HCT116 (cell line): ENCODE measurements at regions not wholly inside any gene's neighbourhood (a gene's known extent, or its start where the extent isn't known, plus 50 kb on each side); places are given as distances from the start of the nearest gene placed in this dataset.

Source experiments
- ATAC-seq: fragments of 200-7000 bp; cut with Tn5 transposase; 2 replicates; pipeline ENCODE4 v1.9.1; 2020; ENCODE audit warnings: mild to moderate bottlenecking, moderate library complexity
- BruUV-seq: library from RNA; stranded (reverse); fragments of 400-500 nt; replicated peaks from 2 replicates; lab custom pipeline; 2021; lab: Mats Ljungman, UMichigan
- CTCF ChIA-PET: fragments of 300-600 bp; sonication (Branson Sonifier 250); formaldehyde crosslinking; loops from one replicate; lab custom pipeline; 2021; ENCODE audit warnings: antibody characterized with exemption; lab: Charles Lee
- POLR2A ChIA-PET: fragments of 300-600, 350-600 bp; sonication (Branson Sonifier 250); formaldehyde crosslinking; loops from one replicate; lab custom pipeline; 2021; ENCODE audit warnings: antibody characterized with exemption; lab: Charles Lee
- RAD21 ChIA-PET, 2 experiments: fragments of 300-600 bp; sonication (Branson Sonifier 250); formaldehyde crosslinking; loops; one replicate each; lab custom pipeline; 2023; ENCODE audit warnings: low total read pairs in 2 of 2; ENCODE audit not compliant: uncharacterized antibody in 2 of 2, unreplicated experiment in 2 of 2, low non-redundant PET in 1 of 2; lab: Charles Lee
- DNase-seq: peaks from one replicate; pipeline ENCODE4 v3.0.0-alpha.2; 2010; ENCODE audit warnings: low read depth, low spot score
- H2AFZ ChIP-seq: fragments of 200-600 bp; shearing (Covaris generic), sonication (generic); 2 replicates; pipeline ENCODE4 v1.6.1; 2017; ENCODE audit warnings: low read depth, mixed run types, mixed read lengths, antibody characterized with exemption, low read length; ENCODE audit not compliant: poor library complexity, severe bottlenecking
- H3K27ac ChIP-seq: 2 replicates; pipeline ENCODE4 v1.5.1; 2012; ENCODE audit warnings: low read depth, low read length
- H3K27me3 ChIP-seq: fragments of 200-600 bp; sonication (generic); 2 replicates; pipeline ENCODE4 v1.6.1; 2016; ENCODE audit warnings: mixed run types, low read length, mixed read lengths; ENCODE audit not compliant: insufficient read depth
- H3K36me3 ChIP-seq, 2 experiments: fragments of 200-500 bp in 1 of 2; fragments of 200-600 bp in 1 of 2; sonication (Bioruptor generic) in 1 of 2; sonication (generic) in 1 of 2; 2 replicates each; pipeline versions ENCODE4 v1.5.1 to v1.6.1; 2014 to 2016; ENCODE audit warnings: low read length in 2 of 2, inconsistent platforms in 1 of 2, mixed read lengths in 1 of 2, mixed run types in 1 of 2; ENCODE audit not compliant: insufficient read depth in 2 of 2, control insufficient read depth in 1 of 2
- H3K4me1 ChIP-seq, 2 experiments: fragments of 200-600 bp in 1 of 2; sonication (generic) in 1 of 2; 2 replicates each; pipeline versions ENCODE4 v1.5.1 to v1.6.1; 2012 to 2017; ENCODE audit warnings: low read length in 2 of 2, inconsistent platforms in 1 of 2, mild to moderate bottlenecking in 1 of 2, mixed read lengths in 1 of 2, mixed run types in 1 of 2, moderate library complexity in 1 of 2; ENCODE audit not compliant: insufficient read depth in 2 of 2, control insufficient read depth in 1 of 2
- H3K4me2 ChIP-seq: fragments of 200-600 bp; sonication (generic); 2 replicates; pipeline ENCODE4 v1.6.1; 2017; ENCODE audit warnings: mixed run types, low read length, mixed read lengths
- H3K4me3 ChIP-seq, 2 experiments: fragments of 200-600 bp in 1 of 2; sonication (generic) in 1 of 2; replicated peaks in 1 of 2; 2 replicates each; pipeline ENCODE4 v1.5.1; 2011 to 2016; ENCODE audit warnings: low read length in 2 of 2, control low read depth in 1 of 2, low read depth in 1 of 2, mild to moderate bottlenecking in 1 of 2, mixed read lengths in 1 of 2, mixed run types in 1 of 2
- H3K79me2 ChIP-seq: fragments of 200-600 bp; sonication (generic); 2 replicates; pipeline ENCODE4 v1.6.1; 2017; ENCODE audit warnings: mild to moderate bottlenecking, mixed run types, low read length, moderate library complexity, mixed read lengths; ENCODE audit not compliant: insufficient read depth
- H3K9ac ChIP-seq: fragments of 200-600 bp; sonication (generic); 2 replicates; pipeline ENCODE4 v1.6.1; 2016; ENCODE audit warnings: low read length, mixed read lengths
- H3K9me2 ChIP-seq: fragments of 200-600 bp; sonication (generic), shearing (Covaris generic); 2 replicates; pipeline ENCODE4 v1.6.1; 2017; ENCODE audit warnings: mixed run types, mild to moderate bottlenecking, moderate library complexity; ENCODE audit not compliant: insufficient read depth
- H3K9me3 ChIP-seq, 2 experiments: fragments of 200-500 bp in 1 of 2; fragments of 200-600 bp in 1 of 2; sonication (Bioruptor generic) in 1 of 2; sonication (generic) in 1 of 2; 2 replicates each; pipeline ENCODE4 v1.6.1; 2014 to 2017; ENCODE audit warnings: low read length in 2 of 2, mixed read lengths in 2 of 2, inconsistent platforms in 1 of 2, low read depth in 1 of 2, mild to moderate bottlenecking in 1 of 2, mixed run types in 1 of 2, moderate library complexity in 1 of 2; ENCODE audit not compliant: control insufficient read depth in 1 of 2, insufficient read depth in 1 of 2
- H4K20me1 ChIP-seq: fragments of 200-600 bp; sonication (generic), shearing (Covaris generic); 2 replicates; pipeline ENCODE4 v1.6.1; 2017; ENCODE audit warnings: mixed run types, mild to moderate bottlenecking, moderate library complexity; ENCODE audit not compliant: insufficient read depth
- EGR1 ChIP-seq: IDR thresholded peaks from 2 replicates; pipeline ENCODE4 v1.6.1; 2012; ENCODE audit warnings: low read depth
- ELF1 ChIP-seq: IDR thresholded peaks from 2 replicates; pipeline ENCODE4 v1.6.1; 2012; ENCODE audit warnings: low read depth, borderline replicate concordance
- EZH2 ChIP-seq: fragments of 200-600 bp; sonication (generic); IDR thresholded peaks from 2 replicates; pipeline ENCODE4 v1.6.1; 2017; ENCODE audit warnings: antibody characterized with exemption, mixed run types
- JUND ChIP-seq: IDR thresholded peaks from 2 replicates; pipeline ENCODE4 v1.6.1; 2012
- RAD21 ChIP-seq: IDR thresholded peaks from 2 replicates; pipeline ENCODE4 v1.6.1; 2012; ENCODE audit warnings: low read depth, mild to moderate bottlenecking
- SP1 ChIP-seq: IDR thresholded peaks from 2 replicates; pipeline ENCODE4 v1.6.1; 2012; ENCODE audit warnings: low read depth
- SRF ChIP-seq: IDR thresholded peaks from 2 replicates; pipeline ENCODE4 v1.6.1; 2012; ENCODE audit warnings: low read depth
- TCF7L2 ChIP-seq: IDR thresholded peaks from 2 replicates; pipeline ENCODE4 v1.7.0; 2011; ENCODE audit warnings: borderline replicate concordance, inconsistent platforms; ENCODE audit not compliant: insufficient read depth, insufficient read length; ENCODE audit errors: extremely low read depth
- intact Hi-C: fragments of 100-400 bp; cut with micrococcal nuclease; formaldehyde crosslinking; loops from 2 replicates; pipeline ENCODE4 v1.10.0; 2022
- TF ChIP-seq, protein P1 (sequence below): IDR thresholded peaks from 2 replicates; pipeline ENCODE4 v1.6.1; 2011; ENCODE audit warnings: mild to moderate bottlenecking, low read length, moderate library complexity; ENCODE audit not compliant: insufficient replicate concordance; ENCODE audit errors: extremely low read depth
- TF ChIP-seq, protein P2 (sequence below), 3 experiments: fragments of 200-600 bp in 1 of 3; sonication (generic) in 1 of 3; IDR thresholded peaks in 2 of 3; conservative IDR thresholded peaks in 1 of 3; 2 replicates each; pipeline ENCODE4 v1.5.1; 2012 to 2017; ENCODE audit warnings: low read depth in 2 of 3, low read length in 2 of 3, antibody characterized with exemption in 1 of 3, borderline replicate concordance in 1 of 3, control low read depth in 1 of 3, mild to moderate bottlenecking in 1 of 3, mixed read lengths in 1 of 3, mixed run types in 1 of 3, moderate library complexity in 1 of 3; ENCODE audit not compliant: insufficient read depth in 1 of 3
- TF ChIP-seq, protein P3 (sequence below): IDR thresholded peaks from 2 replicates; pipeline ENCODE4 v1.6.1; 2012; ENCODE audit warnings: low read depth
- TF ChIP-seq, protein P4 (sequence below): IDR thresholded peaks from 2 replicates; pipeline ENCODE4 v1.6.1; 2012

DNA sequence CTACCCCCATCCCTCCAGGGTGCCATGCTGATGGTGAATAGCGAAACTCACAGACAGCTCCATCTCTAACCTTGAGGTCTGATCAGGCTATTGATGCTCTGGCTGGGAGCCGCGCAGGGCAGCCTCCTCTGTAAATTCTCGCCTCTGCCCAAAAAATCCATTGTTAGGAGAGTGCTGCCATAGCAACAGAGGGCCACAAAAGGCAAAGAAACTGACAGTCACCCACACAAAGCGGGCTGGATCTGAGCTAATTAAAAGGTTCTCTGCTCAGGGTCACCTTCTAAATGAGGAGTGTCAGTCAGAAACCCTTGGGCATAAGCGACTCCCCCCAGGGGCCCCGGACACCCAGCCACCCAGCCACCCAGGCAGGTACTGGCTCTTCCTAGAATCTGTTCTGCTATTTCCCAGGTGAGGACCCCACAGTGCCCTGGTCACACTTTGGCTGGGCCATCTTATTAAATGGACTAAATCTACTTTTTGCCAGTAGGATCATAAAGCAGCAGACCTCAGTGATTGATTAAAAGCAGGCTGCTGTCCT lies 126.7 kb downstream of the MED10 start:
- peaks cover 10% of the 10 kb centered on the region; the same call in 1 of the 2 replicates for H3K27me3 ChIP-seq
- H3K4me2 ChIP-seq = no peak overlapping the region
- H3K4me3 ChIP-seq = no peak overlapping the region
- intact Hi-C loops = no loop called here
- BruUV-seq = no TSS peak
- H3K9me3 ChIP-seq = no peaks in the 10 kb centered on the region
- ATAC-seq = no peak
- no peak overlapping the region for H3K27ac ChIP-seq
- no peak overlapping the region for H2AFZ ChIP-seq
- H3K4me1 ChIP-seq = no peaks in the 10 kb centered on the region
- no peak overlapping the region for H3K9ac ChIP-seq
- TF ChIP-seq, protein P1, sequence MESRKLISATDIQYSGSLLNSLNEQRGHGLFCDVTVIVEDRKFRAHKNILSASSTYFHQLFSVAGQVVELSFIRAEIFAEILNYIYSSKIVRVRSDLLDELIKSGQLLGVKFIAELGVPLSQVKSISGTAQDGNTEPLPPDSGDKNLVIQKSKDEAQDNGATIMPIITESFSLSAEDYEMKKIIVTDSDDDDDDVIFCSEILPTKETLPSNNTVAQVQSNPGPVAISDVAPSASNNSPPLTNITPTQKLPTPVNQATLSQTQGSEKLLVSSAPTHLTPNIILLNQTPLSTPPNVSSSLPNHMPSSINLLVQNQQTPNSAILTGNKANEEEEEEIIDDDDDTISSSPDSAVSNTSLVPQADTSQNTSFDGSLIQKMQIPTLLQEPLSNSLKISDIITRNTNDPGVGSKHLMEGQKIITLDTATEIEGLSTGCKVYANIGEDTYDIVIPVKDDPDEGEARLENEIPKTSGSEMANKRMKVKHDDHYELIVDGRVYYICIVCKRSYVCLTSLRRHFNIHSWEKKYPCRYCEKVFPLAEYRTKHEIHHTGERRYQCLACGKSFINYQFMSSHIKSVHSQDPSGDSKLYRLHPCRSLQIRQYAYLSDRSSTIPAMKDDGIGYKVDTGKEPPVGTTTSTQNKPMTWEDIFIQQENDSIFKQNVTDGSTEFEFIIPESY = no peak
- no peak for TF ChIP-seq JUND
- TF ChIP-seq, protein P2, sequence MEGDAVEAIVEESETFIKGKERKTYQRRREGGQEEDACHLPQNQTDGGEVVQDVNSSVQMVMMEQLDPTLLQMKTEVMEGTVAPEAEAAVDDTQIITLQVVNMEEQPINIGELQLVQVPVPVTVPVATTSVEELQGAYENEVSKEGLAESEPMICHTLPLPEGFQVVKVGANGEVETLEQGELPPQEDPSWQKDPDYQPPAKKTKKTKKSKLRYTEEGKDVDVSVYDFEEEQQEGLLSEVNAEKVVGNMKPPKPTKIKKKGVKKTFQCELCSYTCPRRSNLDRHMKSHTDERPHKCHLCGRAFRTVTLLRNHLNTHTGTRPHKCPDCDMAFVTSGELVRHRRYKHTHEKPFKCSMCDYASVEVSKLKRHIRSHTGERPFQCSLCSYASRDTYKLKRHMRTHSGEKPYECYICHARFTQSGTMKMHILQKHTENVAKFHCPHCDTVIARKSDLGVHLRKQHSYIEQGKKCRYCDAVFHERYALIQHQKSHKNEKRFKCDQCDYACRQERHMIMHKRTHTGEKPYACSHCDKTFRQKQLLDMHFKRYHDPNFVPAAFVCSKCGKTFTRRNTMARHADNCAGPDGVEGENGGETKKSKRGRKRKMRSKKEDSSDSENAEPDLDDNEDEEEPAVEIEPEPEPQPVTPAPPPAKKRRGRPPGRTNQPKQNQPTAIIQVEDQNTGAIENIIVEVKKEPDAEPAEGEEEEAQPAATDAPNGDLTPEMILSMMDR (IDR thresholded peaks at IDR 0.05 in 2 of 3, conservative IDR thresholded peaks at IDR 0.05 in 1 of 3; ENCODE audit: borderline replicate concordance in 1 of 3, insufficient read depth in 1 of 3, low read depth in 2 of 3, low read length in 2 of 3) = no peak
- TF ChIP-seq EGR1 = no peak
- TF ChIP-seq TCF7L2 = no peak
- TF ChIP-seq SRF = no peak
- no peak for TF ChIP-seq ELF1
- TF ChIP-seq EZH2 = no peak
- TF ChIP-seq SP1 = no peak
- TF ChIP-seq, protein P3, sequence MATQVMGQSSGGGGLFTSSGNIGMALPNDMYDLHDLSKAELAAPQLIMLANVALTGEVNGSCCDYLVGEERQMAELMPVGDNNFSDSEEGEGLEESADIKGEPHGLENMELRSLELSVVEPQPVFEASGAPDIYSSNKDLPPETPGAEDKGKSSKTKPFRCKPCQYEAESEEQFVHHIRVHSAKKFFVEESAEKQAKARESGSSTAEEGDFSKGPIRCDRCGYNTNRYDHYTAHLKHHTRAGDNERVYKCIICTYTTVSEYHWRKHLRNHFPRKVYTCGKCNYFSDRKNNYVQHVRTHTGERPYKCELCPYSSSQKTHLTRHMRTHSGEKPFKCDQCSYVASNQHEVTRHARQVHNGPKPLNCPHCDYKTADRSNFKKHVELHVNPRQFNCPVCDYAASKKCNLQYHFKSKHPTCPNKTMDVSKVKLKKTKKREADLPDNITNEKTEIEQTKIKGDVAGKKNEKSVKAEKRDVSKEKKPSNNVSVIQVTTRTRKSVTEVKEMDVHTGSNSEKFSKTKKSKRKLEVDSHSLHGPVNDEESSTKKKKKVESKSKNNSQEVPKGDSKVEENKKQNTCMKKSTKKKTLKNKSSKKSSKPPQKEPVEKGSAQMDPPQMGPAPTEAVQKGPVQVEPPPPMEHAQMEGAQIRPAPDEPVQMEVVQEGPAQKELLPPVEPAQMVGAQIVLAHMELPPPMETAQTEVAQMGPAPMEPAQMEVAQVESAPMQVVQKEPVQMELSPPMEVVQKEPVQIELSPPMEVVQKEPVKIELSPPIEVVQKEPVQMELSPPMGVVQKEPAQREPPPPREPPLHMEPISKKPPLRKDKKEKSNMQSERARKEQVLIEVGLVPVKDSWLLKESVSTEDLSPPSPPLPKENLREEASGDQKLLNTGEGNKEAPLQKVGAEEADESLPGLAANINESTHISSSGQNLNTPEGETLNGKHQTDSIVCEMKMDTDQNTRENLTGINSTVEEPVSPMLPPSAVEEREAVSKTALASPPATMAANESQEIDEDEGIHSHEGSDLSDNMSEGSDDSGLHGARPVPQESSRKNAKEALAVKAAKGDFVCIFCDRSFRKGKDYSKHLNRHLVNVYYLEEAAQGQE = no peak
- no peak for TF ChIP-seq RAD21
- TF ChIP-seq, protein P4, sequence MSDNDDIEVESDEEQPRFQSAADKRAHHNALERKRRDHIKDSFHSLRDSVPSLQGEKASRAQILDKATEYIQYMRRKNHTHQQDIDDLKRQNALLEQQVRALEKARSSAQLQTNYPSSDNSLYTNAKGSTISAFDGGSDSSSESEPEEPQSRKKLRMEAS = no peak
- no peaks in the 10 kb centered on the region for H3K36me3 ChIP-seq
- DNase-seq = no peak
- no peaks in the 10 kb centered on the region for H3K9me2 ChIP-seq
- POLR2A ChIA-PET = no interaction called here
- CTCF ChIA-PET = no interaction called here
- H3K79me2 ChIP-seq = no peaks in the 10 kb centered on the region
- RAD21 ChIA-PET = no interaction called here
- no peaks in the 10 kb centered on the region for H4K20me1 ChIP-seq
